H1 (cell line): ENCODE measurements at regions not wholly inside any gene's neighbourhood (a gene's known extent, or its start where the extent isn't known, plus 50 kb on each side); places are given as distances from the start of the nearest gene placed in this dataset.

Experiments
- CHD2 ChIP-seq: IDR thresholded peaks from 2 replicates; pipeline ENCODE4 v1.6.1; 2012; ENCODE audit warnings: low read length, improper control_type of control experiment
- FOSL1 ChIP-seq: IDR thresholded peaks from 2 replicates; pipeline ENCODE4 v1.6.1; 2011; ENCODE audit warnings: mild to moderate bottlenecking, low read depth, low read length, moderate library complexity; ENCODE audit not compliant: insufficient read depth

- TF ChIP-seq FOSL1 (no peak), CHD2 (no peak)
- TF ChIP-seq, all 59 proteins: peak for 0
Observed at GRCh38 chr12:13417516-13417915, 221.0 kb downstream of the EMP1 start (continued).
